ENCODE measurements at regions not wholly inside any gene's neighbourhood (a gene's known extent, or its start where the extent isn't known, plus 50 kb on each side); places are given as distances from the start of the nearest gene placed in this dataset.

DNA sequence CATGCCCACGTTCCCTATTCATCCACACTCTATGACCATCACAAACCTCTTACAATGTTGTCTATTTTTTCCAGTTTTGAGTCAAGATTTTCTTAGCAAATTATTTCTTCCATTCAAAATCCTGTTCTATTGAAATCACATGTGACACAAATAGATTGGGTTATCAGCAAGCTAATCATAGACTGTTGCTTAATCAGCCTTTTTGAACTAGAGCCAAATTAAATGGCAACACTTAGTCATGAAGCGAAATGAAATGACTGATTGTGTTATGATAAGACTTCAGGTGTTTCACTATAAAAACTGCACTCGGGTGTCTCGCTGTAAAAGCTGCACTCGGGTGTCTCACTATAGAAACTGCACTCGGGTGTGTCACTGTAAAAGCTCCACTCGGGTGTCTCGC is 890.0 kb upstream of the FRG1 start:
- H3K4me1 ChIP-seq: no peaks in the 10 kb centered on the region
- H3K27ac ChIP-seq: no peak overlapping the region
- FAIRE-seq (no peak), ATAC-seq (no peak), DNase-seq (no peak)
- H3K9me3 ChIP-seq: no peaks in the 10 kb centered on the region
- intact Hi-C loops (cut with DNase I): no loop called here
- peaks cover 0 to 24% (median 12%) of the 10 kb centered on the region in 4 donors for H3K27me3 ChIP-seq
- H3K36me3 ChIP-seq: no peaks in the 10 kb centered on the region
- no peak overlapping the region for H3K4me3 ChIP-seq
- WGBS, 2 donors: 23 to 32% methylated on average over 8 of the region's 8 CpGs
- TF ChIP-seq, protein P1, sequence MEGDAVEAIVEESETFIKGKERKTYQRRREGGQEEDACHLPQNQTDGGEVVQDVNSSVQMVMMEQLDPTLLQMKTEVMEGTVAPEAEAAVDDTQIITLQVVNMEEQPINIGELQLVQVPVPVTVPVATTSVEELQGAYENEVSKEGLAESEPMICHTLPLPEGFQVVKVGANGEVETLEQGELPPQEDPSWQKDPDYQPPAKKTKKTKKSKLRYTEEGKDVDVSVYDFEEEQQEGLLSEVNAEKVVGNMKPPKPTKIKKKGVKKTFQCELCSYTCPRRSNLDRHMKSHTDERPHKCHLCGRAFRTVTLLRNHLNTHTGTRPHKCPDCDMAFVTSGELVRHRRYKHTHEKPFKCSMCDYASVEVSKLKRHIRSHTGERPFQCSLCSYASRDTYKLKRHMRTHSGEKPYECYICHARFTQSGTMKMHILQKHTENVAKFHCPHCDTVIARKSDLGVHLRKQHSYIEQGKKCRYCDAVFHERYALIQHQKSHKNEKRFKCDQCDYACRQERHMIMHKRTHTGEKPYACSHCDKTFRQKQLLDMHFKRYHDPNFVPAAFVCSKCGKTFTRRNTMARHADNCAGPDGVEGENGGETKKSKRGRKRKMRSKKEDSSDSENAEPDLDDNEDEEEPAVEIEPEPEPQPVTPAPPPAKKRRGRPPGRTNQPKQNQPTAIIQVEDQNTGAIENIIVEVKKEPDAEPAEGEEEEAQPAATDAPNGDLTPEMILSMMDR (IDR thresholded peaks at IDR 0.05): no peak

DNA sequence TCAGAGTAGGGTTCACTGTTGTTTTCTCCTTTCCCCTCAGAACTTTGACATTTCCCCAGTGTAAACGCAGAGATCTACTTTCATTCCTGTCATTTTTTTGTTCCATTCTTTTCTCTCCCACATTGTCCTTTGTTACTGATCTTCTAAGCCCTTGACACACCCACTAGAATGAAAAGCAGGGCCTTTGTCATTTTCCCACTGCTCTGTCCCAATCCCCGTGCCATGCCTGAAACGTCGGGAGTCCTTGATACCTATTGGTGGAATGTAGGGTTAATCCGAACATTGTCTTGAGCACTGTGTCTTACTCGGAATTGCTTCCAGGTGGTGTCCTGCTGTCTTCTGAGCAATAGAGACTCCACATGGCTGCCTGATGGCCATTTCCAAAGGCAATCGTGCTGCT is 887.1 kb upstream of the FRG1 start:
- TF ChIP-seq, protein P1 (IDR thresholded peaks at IDR 0.05): no peak
- Histone ChIP-seq H3K27me3 (peaks cover 0 to 14% (median 7%) of the 10 kb centered on the region in 4 donors), H3K4me3 (no peak overlapping the region), H3K4me1 (no peaks in the 10 kb centered on the region), H3K9me3 (no peaks in the 10 kb centered on the region), H3K27ac (no peak overlapping the region), H3K36me3 (no peaks in the 10 kb centered on the region)
- ATAC-seq: no peak
- DNase-seq: no peak
- 55 to 62% methylated on average over 7 of the region's 7 CpGs for WGBS, 2 donors
- no peak for FAIRE-seq
- intact Hi-C loops (cut with DNase I): no loop called here

DNA sequence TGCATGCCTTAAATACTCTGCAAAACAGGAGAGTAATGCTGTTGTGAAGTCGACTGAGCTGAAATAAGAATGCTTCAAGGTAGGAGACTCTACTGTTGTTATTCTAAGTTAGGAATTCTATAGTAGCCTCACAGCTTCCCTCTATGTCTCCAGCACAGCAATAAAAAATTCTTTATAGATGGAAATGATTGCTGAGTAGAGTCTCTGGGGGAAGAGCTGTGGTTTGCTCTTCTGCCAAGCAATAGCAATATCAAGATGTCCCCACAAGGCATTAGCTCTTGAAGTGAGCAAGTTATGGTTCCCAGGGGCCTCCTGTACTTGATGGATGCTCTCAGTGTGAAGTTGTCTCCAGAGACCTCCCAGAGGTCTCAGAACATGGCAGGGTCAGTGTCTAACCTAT is 880.6 kb upstream of the FRG1 start:
- no peak for DNase-seq
- TF ChIP-seq, protein P1 (IDR thresholded peaks at IDR 0.05): no peak
- H3K9me3 ChIP-seq: no peaks in the 10 kb centered on the region
- H3K27me3 ChIP-seq: no peaks in the 10 kb centered on the region
- ATAC-seq: no peak
- no peak overlapping the region for H3K4me3 ChIP-seq
- 32 to 39% methylated on average over 1 of the region's 1 CpG for whole genome bisulfite sequencing, 2 donors
- FAIRE-seq: no peak
- no peak overlapping the region for H3K27ac ChIP-seq
- H3K4me1 ChIP-seq: no peaks in the 10 kb centered on the region
- no peaks in the 10 kb centered on the region for H3K36me3 ChIP-seq
- intact Hi-C loops (cut with DNase I): no loop called here

DNA sequence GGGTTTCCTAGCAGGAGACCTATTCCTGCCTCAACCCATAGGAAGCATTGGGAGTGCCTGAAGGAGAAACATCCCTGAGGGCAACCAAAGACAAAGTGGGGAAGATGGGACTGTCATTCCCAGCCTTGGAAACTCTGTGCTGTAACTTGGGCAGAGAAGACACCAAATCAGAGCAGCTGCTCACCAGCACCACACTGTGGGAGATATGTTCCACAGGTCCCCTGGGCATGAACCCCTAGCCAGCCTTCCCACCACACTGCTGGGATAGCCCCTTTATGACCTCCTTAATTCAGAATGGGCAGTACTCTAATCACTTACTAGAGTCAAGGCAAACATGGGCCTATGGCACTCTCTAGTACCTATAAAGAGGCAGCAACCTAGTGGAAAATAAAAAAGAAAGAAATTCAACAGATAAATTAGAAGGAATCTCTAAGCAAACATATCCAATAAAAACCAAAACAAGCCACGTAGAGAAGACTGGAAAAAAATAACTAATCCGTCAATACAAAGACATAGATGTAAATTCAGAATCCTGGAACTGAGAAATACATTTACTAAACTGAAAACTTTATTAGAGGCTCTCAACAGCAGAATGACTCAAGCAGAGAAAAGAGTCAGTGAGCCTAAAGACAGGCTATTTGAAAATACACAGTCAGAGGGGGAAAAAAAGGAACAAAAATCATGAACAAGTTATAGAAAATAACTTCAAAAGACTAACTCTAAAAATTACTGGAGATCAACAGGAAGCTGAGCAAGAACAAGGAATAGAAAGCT is 878.4 kb upstream of the FRG1 start:
- no peak overlapping the region for H3K4me3 ChIP-seq
- H3K27me3 ChIP-seq: no peaks in the 10 kb centered on the region
- TF ChIP-seq, protein P1 (IDR thresholded peaks at IDR 0.05): no peak
- intact Hi-C loops (cut with DNase I): no loop called here
- no peak overlapping the region for H3K27ac ChIP-seq
- H3K4me1 ChIP-seq: no peaks in the 10 kb centered on the region
- DNase-seq (no peak), ATAC-seq (no peak), FAIRE-seq (no peak)
- 52 to 53% methylated on average over 2 of the region's 2 CpGs for WGBS, 2 donors
- no peaks in the 10 kb centered on the region for H3K9me3 ChIP-seq
- no peaks in the 10 kb centered on the region for H3K36me3 ChIP-seq

DNA sequence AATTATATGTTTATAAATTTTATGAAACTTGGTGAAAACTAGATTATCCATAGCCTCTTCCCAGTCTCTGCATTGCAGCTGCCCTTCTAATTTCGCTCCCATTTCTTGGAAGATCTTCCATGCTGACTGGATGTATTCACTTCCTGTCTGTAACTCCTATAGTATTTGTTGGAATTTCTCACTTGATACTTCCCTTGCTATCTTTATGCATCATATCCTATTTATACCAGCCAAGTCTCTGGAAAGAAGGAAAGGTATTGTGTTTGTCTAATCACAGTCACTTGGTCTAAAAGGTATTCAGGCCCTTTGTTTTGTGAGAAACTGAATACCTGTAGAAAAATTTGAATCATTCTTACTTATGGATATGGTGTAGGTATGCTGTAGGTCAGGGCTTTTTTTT is 870.9 kb upstream of the FRG1 start:
- TF ChIP-seq, protein P1 (IDR thresholded peaks at IDR 0.05): no peak
- Histone ChIP-seq H3K27me3 (no peaks in the 10 kb centered on the region), H3K36me3 (no peaks in the 10 kb centered on the region), H3K4me1 (no peaks in the 10 kb centered on the region), H3K9me3 (no peaks in the 10 kb centered on the region), H3K4me3 (no peak overlapping the region), H3K27ac (no peak overlapping the region)
- no peak for FAIRE-seq
- DNase-seq: no peak
- intact Hi-C loops (cut with DNase I): no loop called here
- no peak for ATAC-seq
- WGBS, 2 donors: 41 to 50% methylated on average over 1 of the region's 1 CpG

All from pancreas (tissue), 10 donors.